HG02870 (cell line): ENCODE measurements at regions not wholly inside any gene's neighbourhood (a gene's known extent, or its start where the extent isn't known, plus 50 kb on each side); places are given as distances from the start of the nearest gene placed in this dataset.

ENCODE experiments used
- ATAC-seq: cut with Tn5 transposase; IDR thresholded peaks from one replicate; pipeline ENCODE4 v1.9.1; 2021; ENCODE audit warnings: mild to moderate bottlenecking, moderate library complexity; ENCODE audit not compliant: unreplicated experiment

DNA sequence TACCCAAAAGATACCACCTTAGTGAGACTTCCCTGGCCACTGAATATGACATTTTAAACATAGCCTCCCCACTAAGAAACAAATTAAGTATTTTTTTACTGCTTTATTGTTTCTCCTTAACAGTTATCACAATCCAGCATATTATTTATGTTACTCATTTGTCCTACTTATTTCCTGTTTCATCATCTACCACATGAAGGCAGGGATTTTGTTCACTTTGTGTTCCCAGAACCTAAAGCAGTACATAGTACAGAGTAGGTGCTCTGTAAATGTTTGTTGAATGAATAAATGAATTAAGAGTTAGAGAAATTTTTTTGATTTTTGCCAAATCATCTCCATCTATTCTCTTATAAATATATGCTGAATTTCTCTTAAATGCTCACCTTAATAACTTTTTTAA is 318.4 kb upstream of the GIMD1 start:
- no peak for ATAC-seq

DNA sequence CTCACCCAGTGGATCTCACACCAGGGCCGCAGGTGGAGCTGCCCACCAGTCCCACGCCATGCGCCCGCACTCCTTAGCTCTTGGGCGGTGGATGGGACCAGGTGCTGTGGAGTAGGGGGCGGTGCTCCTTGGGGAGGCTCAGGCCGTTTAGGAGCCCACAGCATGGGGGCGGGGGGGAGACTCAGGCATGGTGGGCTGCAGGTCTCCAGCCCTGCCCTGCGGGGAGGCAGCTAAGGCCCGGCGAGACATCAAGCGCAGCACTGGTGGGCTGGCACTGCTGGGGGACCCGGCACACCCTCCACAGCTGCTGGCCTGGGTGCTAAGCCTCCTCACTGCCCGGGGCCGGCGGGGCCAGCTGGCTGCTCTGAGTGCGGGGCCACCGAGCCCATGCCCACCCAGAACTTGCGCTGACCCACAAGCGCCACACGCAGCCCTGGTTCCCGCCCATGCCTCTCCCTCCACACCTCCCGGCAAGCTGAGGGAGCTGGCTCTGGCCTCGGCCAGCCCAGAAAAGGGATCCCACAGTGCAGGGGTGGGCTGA is 312.9 kb upstream of the GIMD1 start:
- no peak for ATAC-seq

DNA sequence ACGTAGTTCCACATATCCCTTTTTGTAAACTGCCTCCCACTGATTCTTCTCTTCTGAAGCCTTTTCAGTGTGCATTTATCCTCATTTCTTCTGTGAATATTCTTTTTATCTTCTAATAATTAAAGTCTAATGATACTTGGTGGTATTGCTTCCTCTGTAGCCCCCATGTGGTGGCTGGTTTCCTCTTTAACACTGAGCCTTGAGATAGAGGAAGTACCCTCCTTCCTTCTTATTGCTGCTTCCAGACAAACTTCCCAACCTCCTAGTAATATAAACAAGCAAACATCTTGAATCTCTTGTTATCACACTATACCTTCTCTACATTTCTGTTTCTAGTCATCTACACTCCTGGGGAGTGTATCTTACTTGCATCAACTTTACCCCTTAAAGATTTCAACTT is 310.5 kb upstream of the GIMD1 start:
- no peak for ATAC-seq

DNA sequence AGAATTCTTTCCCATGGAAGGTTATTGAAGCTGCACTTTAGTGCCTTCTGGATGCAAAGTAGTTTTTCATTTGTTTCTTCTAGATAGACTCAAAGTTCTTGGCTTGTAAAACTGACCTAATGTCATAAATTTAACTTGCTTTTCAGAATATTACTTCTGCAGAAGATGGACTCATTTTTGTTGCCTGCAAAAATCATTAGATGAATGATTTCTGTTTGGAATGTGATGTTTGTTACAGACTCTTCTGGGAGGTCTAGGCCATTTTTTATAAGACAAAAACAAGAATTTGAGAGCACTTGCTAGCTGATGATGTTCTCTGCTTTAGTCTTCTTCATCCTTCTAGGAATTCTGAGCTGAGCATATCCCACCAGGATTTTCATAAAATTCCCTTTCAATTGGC is 308.6 kb upstream of the GIMD1 start:
- ATAC-seq = no peak

DNA sequence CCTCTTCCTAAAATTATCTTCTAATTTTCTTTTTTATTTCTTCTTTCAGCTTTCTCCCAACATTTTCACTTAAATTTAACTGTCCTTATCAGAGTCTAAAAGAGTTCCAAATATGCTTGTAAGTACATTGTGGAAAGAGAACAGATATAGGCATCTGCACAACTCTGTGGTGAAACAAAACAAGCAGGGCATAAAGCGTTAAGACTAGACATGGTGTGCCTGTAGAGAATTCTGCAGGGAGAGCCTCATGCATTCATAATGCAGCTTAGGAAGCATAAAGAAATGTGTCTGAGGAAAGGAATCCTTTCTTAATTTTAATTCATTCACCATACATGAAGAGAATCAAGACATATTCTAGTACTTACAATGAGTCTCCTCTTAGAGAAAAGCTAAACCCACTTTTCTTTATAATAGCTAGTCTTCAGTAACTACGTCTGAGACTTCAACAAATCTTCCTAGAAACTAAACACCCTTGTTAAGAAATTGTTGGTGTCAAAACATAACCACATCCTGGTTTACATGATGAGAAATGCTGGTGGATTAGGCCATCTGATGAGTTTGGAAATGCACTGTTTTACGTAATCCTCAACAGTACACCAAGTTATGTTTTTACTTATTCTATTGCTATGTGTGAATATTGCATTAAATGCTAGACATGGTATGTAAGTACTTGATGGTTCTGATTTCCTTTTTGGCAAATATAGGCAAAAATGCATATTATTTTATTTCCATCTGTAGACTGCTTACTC is 307.8 kb upstream of the GIMD1 start:
- ATAC-seq = no peak

DNA sequence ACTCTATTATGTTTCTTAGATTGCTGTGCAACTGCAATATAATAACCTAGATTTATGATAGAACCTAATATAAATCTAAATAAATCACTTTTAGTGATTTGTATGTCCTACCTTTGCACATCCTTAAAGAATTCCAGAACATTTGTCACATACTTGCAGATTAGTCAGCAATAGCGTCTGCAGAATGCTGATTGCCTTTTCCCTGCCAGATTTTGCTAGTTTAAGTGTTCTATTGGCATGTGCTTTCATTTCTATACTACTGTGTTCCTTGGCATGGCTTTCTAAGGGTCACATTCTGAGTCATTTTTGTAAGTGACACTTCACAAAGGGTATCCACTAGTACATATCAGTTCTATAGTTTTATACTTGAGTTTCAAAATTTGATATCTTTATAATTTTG is 303.1 kb upstream of the GIMD1 start:
- ATAC-seq = no peak

DNA sequence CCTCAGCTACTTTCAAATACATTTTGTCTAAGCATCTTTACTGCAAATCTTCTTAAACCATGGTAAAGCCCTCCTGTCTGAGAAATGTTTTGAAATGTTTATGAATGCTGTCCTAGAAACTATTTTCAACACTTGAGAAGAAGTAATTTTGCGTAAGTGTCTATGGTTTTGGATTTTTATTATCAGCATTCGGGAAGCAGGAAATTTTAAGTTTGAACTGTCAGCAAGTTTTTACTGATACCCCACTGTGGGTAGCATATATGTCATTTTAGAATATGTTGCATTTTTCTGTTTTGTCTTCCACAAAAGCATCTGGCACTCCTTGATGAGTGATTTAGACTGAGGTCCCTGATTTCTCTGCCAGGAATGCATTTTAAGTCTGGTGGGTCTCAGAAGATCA is 302.4 kb upstream of the GIMD1 start:
- ATAC-seq = no peak

DNA sequence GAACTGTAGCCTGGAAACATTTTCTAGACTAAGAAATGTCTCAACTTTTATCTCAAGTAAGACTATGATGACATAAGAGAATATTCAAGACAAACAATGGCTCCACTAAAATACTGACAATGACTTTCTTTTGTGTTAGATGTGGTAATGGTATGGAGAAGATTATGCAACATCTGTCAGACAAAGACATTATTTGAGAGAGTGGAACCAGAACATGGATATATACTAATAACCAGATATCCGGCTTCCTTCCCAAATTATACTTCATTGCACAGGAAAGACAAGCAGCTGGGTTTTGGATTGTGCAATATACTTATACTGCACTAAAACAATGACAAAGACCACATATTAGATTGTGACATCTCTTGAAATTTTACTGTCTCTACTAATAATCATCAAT is 290.8 kb upstream of the GIMD1 start:
- ATAC-seq = no peak

DNA sequence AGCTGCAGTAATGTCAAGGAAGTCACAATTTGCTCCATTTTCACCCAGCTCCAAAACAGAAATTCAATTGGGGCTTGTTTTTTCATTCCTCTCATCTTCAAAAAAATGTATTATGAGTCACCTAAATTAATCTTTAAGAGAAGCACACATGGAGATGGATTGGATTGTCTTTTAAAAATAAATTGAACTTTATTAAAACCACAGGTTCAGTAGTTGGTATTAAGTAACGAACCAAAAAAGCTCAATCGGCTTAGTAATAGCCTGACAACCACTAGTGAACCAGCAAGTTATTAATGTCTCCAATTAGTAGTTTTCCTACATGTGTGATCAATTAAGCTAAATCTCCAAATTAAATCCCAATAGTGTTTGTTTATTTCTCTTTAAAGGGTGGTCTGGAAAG is 283.5 kb upstream of the GIMD1 start:
- ATAC-seq = no peak

DNA sequence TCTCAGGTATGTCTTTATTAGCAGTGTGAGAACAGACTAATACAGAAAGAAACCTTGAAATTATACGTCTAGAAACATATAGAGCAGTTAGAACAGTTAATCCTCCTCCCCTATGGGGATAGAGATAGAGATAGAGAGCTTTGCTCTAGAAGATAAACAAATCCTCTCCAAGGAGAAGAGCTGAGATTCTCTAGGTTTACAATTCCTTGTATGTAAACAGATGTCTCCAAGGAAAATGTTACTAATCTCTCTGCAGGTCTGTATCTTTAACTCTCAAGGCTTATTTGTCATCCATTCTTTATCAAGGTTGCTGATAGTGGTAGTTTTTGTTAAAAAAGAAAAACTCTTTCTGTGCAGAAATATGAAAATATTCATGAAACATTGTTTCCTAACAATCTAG is 282.1 kb upstream of the GIMD1 start:
- ATAC-seq = no peak

DNA sequence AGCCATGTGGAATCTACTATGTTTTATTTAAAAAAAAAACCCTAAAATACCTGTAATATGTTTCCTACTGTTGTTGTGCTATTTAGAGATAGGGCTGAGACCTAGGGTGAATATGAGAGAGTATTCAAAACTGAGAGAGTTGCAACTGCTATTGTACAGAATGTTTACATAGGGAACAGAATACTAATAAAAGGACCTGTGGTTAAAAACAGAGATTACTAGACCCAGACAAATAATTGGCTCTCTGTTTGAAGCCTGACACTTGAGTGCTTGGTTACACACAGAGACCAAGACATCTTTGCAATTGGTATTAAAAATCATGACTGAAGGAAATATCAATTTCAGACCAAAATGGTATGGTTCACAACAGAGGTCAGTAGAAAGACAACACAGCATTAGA is 278.9 kb upstream of the GIMD1 start:
- peak; percentile 56 for ATAC-seq

DNA sequence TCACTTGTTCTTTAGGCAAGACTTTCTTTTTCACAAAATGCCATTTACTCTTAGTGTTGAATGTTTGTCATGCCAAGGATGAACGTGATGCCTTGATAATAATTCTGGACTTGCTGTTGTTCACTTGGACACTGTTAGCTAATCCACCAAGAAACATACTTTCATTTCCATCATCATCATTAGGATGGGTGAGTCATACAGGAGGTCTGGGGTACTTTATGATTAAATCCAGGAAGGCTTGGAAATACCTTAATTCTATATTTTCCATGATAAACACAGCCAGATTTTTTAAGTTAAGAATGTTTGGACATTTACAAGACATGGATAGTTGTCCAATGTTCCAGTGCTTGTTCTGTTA is 260.7 kb upstream of the GIMD1 start:
- ATAC-seq = no peak

DNA sequence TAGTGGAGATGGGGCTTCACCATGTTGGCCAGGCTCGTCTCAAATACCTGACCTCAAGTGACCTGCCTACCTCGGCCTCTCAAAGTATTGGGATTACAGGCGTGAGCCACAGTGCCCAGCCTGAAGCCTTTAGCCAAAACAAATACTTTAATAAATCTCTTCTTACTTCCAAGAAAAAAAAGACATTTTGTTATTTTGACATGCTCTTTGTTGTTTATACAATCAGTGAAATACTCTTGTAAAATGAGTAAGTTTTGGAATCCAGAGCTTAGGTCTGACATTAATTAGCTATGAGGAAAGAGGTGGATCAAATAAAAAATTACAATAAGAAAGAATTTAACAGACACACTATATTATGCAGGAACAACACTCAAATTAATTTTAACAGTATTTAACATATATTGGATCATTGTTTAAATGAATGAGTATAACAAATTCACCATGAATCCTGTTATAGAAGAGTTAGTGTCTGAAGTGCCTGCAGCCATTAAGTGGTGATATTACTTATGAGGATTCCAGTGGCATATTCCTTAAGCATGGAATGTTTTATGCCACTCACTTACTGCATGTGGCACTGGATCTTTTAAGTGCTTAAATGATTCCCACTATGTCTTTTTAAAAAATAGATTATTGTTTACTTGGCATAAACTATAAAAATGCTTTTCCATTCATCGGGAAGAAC is 260.1 kb upstream of the GIMD1 start:
- ATAC-seq = no peak

DNA sequence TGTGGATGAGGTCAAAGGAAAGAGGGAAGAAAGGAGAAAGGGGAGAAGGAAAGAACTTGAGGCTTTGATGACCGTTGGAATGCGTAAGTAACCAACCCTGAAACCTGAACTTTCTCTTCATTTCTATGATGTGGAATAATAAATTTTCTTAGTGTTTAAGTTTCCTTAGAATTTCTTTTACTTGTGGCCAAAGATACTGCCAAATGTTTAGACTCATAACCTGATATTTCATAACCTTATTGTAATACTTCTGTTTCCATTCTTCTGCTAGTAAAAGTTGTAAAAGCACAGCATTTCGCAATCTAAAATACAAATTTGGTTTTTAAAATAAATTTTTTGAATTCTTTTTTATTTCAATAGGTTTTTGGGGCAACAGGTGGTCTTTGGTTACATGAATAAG is 258.5 kb upstream of the GIMD1 start:
- no peak for ATAC-seq

DNA sequence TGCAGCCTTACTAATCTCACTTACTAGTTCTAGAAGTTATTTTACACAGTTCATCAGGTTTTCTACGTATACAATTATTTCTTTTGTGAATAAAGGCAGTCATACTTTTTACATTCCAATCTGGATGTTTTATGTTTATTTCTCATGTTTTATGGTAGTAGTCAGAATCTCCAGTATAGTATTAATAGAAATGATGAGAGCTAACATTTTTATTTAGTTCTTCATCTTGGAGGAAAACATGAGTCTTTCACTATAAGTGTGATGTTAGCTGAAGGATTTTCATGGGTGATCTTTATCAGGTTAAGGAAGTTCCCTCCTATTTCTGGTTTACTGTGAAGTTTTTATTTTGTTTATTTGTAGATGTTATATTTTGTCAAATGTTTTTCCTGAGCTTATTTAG is 256.1 kb upstream of the GIMD1 start:
- ATAC-seq = no peak

DNA sequence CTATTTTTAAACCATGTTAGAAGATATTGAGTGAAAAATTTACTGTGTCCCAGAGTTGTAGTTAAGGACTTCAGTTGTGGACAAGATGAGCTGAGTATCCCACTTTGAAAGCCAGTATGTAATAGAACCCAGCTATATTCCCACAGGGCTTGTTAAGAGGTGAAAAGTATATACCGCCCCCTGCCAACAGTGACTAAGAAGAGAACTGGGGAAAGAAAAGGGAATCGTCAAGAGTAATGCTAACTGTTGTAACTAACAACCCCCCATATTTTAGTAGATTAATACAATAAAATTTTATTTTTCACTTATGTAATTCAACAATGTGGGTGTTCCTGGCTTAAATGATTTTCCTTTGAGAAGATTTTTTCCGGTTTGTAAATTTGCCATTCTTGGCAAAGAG is 250.4 kb upstream of the GIMD1 start:
- ATAC-seq = no peak

DNA sequence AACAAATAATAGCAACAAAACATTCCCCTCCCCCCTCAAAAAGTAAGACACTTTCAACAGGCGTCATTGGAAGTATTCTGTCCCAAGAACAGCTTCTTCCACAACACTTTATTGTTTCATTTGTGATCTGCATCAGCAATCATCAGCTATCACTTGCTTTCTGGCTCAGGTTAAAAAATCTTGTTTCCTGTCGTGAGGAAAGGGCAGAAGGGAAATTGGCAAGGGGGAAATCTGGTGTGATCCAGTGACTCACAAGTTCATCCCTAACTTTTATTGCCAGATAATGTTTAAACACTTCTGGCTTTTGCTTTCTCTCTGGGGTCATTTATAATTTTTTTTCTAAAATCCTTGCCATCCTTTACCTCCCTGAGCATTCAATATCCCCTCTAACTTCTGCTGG is 247.4 kb upstream of the GIMD1 start:
- no peak for ATAC-seq

DNA sequence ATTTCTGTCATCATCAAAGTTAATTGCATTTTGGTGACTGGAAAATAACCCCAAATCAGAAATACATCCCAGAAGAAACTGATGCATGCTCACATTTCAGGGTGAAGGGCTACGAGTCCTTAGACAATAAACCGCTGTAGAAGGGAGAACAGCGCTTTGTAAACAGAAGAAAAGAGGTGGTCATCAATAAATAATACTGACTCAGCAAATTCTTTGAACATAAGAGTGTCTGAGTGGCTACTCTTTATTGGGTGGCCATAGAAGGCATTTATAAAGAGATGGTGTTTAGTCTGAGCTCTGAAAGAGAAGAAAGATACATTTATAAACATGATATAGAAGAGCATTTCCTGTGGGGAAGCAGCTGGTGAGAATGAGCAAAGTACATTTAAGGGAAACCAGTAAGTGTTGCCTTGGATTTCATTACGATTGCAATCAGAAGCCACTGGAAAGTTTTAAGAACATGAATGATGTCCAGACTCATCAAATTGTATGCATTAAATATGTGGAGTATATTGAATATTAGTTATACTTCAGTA is 246.9 kb upstream of the GIMD1 start:
- ATAC-seq = no peak

DNA sequence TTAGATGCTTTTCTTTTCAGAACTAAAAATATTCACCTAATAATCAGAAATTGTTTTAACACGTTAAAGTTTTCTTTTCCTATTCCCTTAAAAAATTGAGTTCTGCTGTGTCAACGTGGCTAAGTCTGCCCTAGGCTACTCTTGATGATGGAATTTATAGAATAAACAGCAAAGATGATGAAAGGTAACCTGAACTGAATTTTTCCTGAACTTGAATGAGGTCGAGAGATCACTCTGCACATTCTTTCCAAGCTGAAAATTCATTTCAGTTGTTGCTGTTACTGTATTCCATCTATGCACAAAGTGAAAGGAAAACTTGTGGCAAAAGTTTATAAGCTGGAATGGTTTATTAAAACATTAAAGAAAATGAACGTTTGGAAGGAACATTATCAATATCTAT is 245.9 kb upstream of the GIMD1 start:
- no peak for ATAC-seq

DNA sequence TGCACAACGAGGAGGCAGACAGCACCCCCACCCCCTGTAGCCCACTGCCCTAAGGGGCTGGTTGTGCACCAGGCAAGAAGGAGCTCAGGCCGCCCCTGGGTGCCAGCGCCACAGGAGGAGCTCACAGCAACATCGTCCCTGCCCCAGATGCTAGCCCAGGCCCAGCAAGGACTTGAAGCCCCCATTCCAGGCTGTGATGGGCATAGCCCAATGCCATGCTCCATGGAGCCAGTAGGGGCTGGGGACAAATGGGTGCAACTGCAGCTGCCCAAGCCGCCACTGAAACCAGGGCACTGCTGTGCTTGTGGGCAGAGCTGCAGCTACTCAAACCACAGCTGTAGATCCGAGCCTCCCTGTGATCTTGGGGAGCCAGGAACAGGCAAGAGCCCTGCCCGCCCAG is 241.3 kb upstream of the GIMD1 start:
- no peak for ATAC-seq

DNA sequence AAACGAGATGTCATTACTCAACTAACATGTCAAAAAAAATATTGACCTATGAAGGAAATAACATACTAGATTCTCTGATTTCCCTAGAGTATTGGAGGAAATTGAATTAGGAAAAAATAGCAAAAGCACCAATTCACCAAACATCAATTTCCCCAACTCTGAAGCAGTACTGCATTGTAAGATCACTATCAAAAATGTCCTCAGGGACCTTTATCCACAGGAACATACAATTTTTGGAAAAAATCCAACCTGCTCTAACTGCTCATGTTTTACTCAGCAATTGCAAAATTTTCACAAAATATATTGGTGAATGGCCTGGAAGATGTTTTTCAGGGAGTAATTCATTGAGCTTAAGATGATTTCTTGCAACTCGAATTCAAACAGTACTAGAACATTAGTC is 239.0 kb upstream of the GIMD1 start:
- no peak for ATAC-seq

DNA sequence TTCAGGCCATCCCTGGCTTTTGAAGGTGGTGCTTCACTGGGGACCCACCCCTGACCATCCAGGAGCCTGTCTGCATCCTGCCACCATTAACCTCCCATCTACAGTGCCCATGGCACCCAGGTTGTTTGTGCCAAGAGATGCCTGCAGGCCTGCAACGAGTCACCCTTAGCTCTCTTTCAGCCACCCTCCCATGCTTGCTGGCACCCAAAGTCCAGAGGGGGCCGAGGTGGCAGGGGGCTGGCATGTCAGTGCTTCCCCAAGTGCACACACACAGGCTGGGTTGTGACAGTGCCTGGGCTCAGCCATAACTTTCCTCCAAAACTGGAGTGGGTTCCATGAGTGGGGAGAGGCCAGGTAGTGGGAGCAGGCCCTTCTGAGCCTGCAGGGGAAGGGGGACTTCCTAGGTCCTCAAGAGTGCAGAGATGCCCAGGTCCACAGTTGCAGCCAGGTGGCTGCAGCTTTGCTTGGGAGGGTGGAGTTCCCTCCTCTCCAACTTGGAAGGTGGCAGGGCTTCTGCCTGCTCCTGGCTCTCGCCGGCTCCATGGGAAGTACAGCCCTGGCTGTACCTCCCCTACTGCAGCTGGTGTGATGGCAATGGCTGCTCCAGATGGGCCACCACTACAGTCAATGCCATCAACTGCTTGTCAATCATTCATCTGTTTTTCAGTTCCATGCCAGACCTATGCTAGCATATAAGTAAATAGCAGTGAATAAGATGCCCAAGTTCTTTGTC is 235.9 kb upstream of the GIMD1 start:
- no peak for ATAC-seq
